Retina (tissue), 1 donor: ENCODE measurements at regions not wholly inside any gene's neighbourhood (a gene's known extent, or its start where the extent isn't known, plus 50 kb on each side); places are given as distances from the start of the nearest gene placed in this dataset.

ENCODE experiments used
- DNase-seq: peaks from one replicate; pipeline ENCODE4 v3.0.0-alpha.2; 2016

- no peak for DNase-seq
These were observed 61.4 kb downstream of the ZXDA start for GRCh38 chrX:57848857-57849256.

- no peak for DNase-seq
These were observed 87.4 kb downstream of the ZXDA start for GRCh38 chrX:57822818-57823217.

GRCh38 chrX:57822398-57822797 lies 87.9 kb downstream of the ZXDA start:
- DNase-seq: no peak

- peak; percentile 1 for DNase-seq
These were observed 88.4 kb downstream of the ZXDA start for GRCh38 chrX:57821703-57822387.

GRCh38 chrX:57817302-57817701 lies 93.0 kb downstream of the ZXDA start:
- no peak for DNase-seq

- DNase-seq: no peak
These were observed 92.6 kb upstream of the NLRP2B start for GRCh38 chrX:57772637-57773036.

- no peak for DNase-seq
These were observed 91.6 kb upstream of the NLRP2B start for GRCh38 chrX:57771689-57772088.

- DNase-seq: no peak
These were observed 72.8 kb upstream of the NLRP2B start for GRCh38 chrX:57752866-57753265.

- DNase-seq: no peak
These were observed 61.0 kb upstream of the NLRP2B start for GRCh38 chrX:57741107-57741506.

- DNase-seq: no peak
These were observed 57.8 kb upstream of the NLRP2B start for GRCh38 chrX:57737881-57738280.
